ENCODE measurements at regions not wholly inside any gene's neighbourhood (a gene's known extent, or its start where the extent isn't known, plus 50 kb on each side); places are given as distances from the start of the nearest gene placed in this dataset.

GRCh38 chr4:14321723-14322122 lies 680.6 kb upstream of the CPEB2 start (continued):
- TF ChIP-seq CTCF (conservative IDR thresholded peaks at IDR 0.05; ENCODE audit: low read depth in 2 of 2) (no peak), NANOG (IDR thresholded peaks at IDR 0.05; ENCODE audit: borderline replicate concordance) (no peak), EZH2phosphoT487 (IDR thresholded peaks at IDR 0.05; ENCODE audit: unreplicated experiment) (no peak), POLR2AphosphoS5 (IDR thresholded peaks at IDR 0.05; ENCODE audit: low read depth) (no peak), JUNB (IDR thresholded peaks at IDR 0.05; ENCODE audit: unreplicated experiment) (no peak)
- TF ChIP-seq, protein P1, sequence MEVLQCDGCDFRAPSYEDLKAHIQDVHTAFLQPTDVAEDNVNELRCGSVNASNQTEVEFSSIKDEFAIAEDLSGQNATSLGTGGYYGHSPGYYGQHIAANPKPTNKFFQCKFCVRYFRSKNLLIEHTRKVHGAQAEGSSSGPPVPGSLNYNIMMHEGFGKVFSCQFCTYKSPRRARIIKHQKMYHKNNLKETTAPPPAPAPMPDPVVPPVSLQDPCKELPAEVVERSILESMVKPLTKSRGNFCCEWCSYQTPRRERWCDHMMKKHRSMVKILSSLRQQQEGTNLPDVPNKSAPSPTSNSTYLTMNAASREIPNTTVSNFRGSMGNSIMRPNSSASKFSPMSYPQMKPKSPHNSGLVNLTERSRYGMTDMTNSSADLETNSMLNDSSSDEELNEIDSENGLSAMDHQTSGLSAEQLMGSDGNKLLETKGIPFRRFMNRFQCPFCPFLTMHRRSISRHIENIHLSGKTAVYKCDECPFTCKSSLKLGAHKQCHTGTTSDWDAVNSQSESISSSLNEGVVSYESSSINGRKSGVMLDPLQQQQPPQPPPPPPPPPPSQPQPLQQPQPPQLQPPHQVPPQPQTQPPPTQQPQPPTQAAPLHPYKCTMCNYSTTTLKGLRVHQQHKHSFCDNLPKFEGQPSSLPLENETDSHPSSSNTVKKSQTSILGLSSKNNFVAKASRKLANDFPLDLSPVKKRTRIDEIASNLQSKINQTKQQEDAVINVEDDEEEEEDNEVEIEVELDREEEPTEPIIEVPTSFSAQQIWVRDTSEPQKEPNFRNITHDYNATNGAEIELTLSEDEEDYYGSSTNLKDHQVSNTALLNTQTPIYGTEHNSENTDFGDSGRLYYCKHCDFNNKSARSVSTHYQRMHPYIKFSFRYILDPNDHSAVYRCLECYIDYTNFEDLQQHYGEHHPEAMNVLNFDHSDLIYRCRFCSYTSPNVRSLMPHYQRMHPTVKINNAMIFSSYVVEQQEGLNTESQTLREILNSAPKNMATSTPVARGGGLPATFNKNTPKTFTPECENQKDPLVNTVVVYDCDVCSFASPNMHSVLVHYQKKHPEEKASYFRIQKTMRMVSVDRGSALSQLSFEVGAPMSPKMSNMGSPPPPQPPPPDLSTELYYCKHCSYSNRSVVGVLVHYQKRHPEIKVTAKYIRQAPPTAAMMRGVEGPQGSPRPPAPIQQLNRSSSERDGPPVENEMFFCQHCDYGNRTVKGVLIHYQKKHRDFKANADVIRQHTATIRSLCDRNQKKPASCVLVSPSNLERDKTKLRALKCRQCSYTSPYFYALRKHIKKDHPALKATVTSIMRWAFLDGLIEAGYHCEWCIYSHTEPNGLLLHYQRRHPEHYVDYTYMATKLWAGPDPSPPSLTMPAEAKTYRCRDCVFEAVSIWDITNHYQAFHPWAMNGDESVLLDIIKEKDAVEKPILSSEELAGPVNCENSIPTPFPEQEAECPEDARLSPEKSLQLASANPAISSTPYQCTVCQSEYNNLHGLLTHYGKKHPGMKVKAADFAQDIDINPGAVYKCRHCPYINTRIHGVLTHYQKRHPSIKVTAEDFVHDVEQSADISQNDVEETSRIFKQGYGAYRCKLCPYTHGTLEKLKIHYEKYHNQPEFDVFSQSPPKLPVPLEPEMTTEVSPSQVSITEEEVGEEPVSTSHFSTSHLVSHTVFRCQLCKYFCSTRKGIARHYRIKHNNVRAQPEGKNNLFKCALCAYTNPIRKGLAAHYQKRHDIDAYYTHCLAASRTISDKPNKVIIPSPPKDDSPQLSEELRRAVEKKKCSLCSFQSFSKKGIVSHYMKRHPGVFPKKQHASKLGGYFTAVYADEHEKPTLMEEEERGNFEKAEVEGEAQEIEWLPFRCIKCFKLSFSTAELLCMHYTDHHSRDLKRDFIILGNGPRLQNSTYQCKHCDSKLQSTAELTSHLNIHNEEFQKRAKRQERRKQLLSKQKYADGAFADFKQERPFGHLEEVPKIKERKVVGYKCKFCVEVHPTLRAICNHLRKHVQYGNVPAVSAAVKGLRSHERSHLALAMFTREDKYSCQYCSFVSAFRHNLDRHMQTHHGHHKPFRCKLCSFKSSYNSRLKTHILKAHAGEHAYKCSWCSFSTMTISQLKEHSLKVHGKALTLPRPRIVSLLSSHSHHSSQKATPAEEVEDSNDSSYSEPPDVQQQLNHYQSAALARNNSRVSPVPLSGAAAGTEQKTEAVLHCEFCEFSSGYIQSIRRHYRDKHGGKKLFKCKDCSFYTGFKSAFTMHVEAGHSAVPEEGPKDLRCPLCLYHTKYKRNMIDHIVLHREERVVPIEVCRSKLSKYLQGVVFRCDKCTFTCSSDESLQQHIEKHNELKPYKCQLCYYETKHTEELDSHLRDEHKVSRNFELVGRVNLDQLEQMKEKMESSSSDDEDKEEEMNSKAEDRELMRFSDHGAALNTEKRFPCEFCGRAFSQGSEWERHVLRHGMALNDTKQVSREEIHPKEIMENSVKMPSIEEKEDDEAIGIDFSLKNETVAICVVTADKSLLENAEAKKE (CRISPR knock-in tag; IDR thresholded peaks at IDR 0.05), result no peak

- H3K9me2 ChIP-seq (ENCODE audit: insufficient read depth), result no peaks in the 10 kb centered on the region; the same call in 1 of the 2 replicates
- no peak for ATAC-seq
- no peaks in the 10 kb centered on the region for H3K79me2 ChIP-seq (replicated peaks; ENCODE audit: insufficient read depth)
- H3K27ac ChIP-seq (ENCODE audit: low read depth), result no peak overlapping the region
- H3K4me1 Mint-ChIP-seq, result peaks cover 9% of the 10 kb centered on the region; the same call in 2 of the 3 replicates
- DNase-seq (ENCODE audit: low spot score), result no peak
- no peaks in the 10 kb centered on the region for H3K27me3 ChIP-seq (ENCODE audit: insufficient read depth)
- H3K27me3 Mint-ChIP-seq (ENCODE audit: insufficient read depth, low read depth, poor library complexity), result no peaks in the 10 kb centered on the region
- TF ChIP-seq EZH2 (IDR thresholded peaks at IDR 0.05; ENCODE audit: low read depth, unreplicated experiment), result no peak
- H2AFZ ChIP-seq, result peak overlapping the region; percentile 57; the same call in 1 of the 2 replicates
- no peaks in the 10 kb centered on the region for H4K20me1 ChIP-seq (replicated peaks; ENCODE audit: insufficient read depth)
- H3K4me1 ChIP-seq (ENCODE audit: insufficient read depth), result no peaks in the 10 kb centered on the region
- no peak overlapping the region for H3K4me3 ChIP-seq
- no peaks in the 10 kb centered on the region for H3K36me3 ChIP-seq (ENCODE audit: insufficient read depth)
- H3K4me3 Mint-ChIP-seq, result no peak overlapping the region
- H3F3A ChIP-seq (replicated peaks; ENCODE audit: low read depth), result no peaks in the 10 kb centered on the region
- no peak overlapping the region for H3K4me2 ChIP-seq
- H3K36me3 Mint-ChIP-seq (ENCODE audit: low read depth), result 0 out of 3 replicates have a peak, but pooled peaks cover 2% of the 10 kb centered on the region
- no peak overlapping the region for H3K27ac Mint-ChIP-seq
- no peaks in the 10 kb centered on the region for H3K9me3 Mint-ChIP-seq
Measured at GRCh38 chr4:14323191-14323590, 679.1 kb upstream of the CPEB2 start.

All from GM23338 (cell line).